ENCODE measurements at regions not wholly inside any gene's neighbourhood (a gene's known extent, or its start where the extent isn't known, plus 50 kb on each side); places are given as distances from the start of the nearest gene placed in this dataset.
"Not testable (repeated sequence)": the region's sequence is repeated elsewhere in the genome, so short reads cannot be mapped to it uniquely, and the experiment has no call there.

DNA sequence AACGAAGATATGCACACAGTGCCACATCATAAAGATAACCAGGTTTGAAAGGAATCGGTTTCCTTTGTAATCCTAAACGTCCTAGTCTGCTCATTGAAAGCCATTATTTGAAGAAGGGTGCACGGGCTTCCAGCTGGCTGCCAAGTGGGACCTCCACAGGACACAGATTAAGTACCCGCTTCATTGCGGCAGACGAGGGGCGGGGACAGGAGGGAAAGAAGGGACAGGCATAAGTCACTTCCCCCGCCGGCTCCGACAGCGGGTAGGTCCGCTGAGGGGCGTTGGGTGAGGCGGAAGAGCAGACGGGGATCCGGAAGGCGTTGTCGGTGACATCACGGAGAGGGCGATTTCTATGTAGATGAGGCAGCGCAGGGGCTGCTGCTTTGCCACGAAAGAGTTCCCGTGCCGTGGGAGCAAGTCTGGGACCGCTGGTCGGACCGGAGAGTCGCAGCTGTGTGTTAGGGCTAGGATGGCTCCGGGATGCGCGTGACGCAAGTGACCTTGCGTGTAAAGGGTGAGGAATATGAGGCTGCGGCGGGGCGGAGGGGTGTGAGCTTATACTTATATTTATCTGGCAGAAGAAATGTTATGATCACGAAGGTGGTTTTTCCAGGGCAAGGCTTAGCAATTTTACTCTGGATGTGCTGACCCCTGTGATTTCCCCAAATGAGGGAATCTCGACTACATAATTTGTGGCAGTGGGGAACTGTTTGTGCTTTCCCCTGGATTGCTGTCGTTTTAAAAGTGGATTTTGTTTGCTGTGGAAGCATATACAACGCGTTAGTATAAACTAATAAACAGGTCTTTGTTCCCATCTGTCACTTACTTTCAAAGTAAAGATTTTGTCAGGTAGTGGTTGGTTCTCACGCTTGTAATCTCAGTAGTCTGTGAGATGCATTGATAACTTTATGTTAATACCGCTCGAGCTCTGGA is 80.7 kb downstream of the PPIAL4G start:
- not testable (repeated sequence) for H3K9me3 Mint-ChIP-seq (ENCODE audit: unreplicated experiment); H3K36me3 Mint-ChIP-seq (ENCODE audit: low read depth, unreplicated experiment); H3K27me3 Mint-ChIP-seq (ENCODE audit: unreplicated experiment); H3K4me1 Mint-ChIP-seq (ENCODE audit: unreplicated experiment)
- Mint-ChIP-seq H3K4me3 (ENCODE audit: unreplicated experiment) (peak overlapping the region; percentile 96), H3K27ac (ENCODE audit: unreplicated experiment) (peak overlapping the region; percentile 97)
- DNase-seq (ENCODE audit: low spot score) = peak; percentile 61

DNA sequence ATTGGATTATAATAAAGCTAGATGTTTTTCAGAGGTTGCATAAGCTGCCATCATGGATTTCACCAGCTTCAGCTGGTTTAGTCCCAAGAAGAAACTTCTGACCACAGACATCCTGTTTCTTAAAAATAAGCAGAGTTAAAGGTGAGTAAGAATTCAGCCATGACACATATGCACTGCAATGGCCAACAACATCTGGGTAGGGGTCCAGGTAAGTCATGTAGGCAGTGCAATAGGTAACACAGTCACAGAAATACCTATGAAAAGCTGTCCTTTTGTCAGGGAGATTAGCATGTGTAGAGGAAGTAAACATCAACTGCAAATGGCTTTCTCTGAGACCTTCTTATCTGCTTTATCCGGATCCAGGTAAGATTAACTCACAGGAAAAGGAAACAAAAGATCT is 85.6 kb downstream of the PPIAL4G start:
- not testable (repeated sequence) for H3K4me3 Mint-ChIP-seq (ENCODE audit: unreplicated experiment); H3K27me3 Mint-ChIP-seq (ENCODE audit: unreplicated experiment); H3K9me3 Mint-ChIP-seq (ENCODE audit: unreplicated experiment); H3K27ac Mint-ChIP-seq (ENCODE audit: unreplicated experiment); H3K36me3 Mint-ChIP-seq (ENCODE audit: low read depth, unreplicated experiment); H3K4me1 Mint-ChIP-seq (ENCODE audit: unreplicated experiment); DNase-seq (ENCODE audit: low spot score)

DNA sequence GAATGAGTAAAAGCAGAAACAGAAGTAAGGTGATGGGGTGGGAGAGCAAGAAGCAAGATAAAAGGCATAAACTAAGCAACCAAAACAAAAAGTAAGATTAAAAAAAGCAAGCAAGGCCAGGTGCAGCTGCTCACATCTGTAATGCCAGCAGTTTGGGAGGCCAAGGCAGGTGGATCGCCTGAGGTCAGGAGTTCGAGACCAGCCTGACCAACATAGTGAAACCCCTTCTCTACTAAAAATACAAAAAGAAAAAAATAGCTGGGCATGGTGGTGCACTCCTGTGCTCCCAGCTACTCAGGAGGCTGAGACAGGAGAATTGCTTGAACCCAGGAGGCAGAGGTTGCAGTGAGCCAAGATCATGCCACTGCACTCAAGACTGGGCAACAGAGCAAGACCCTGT is 90.6 kb downstream of the PPIAL4G start:
- not testable (repeated sequence) for H3K4me3 Mint-ChIP-seq (ENCODE audit: unreplicated experiment); H3K27ac Mint-ChIP-seq (ENCODE audit: unreplicated experiment); H3K36me3 Mint-ChIP-seq (ENCODE audit: low read depth, unreplicated experiment); DNase-seq (ENCODE audit: low spot score); H3K27me3 Mint-ChIP-seq (ENCODE audit: unreplicated experiment); H3K4me1 Mint-ChIP-seq (ENCODE audit: unreplicated experiment); H3K9me3 Mint-ChIP-seq (ENCODE audit: unreplicated experiment)

DNA sequence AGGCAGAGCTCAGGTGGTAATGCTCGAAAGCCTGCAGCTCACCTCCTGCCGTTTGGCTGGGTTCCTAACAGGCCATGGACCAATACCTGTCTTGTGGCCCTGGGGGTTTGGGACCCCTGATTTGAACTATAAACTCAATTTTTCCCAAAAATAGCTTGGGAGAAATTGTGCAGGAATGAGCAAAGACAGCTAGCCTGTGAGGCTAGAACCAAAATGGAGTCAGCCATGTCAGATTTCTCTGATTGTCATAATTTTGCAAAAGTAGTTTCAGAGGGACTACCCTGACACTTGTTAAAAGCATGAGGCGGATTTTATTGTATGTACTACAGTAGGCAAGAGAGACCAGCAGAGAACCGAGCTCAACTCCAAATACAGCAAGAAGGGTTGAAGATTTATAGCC is 91.8 kb downstream of the PPIAL4G start:
- not testable (repeated sequence) for H3K27ac Mint-ChIP-seq (ENCODE audit: unreplicated experiment); H3K36me3 Mint-ChIP-seq (ENCODE audit: low read depth, unreplicated experiment); H3K27me3 Mint-ChIP-seq (ENCODE audit: unreplicated experiment); DNase-seq (ENCODE audit: low spot score); H3K9me3 Mint-ChIP-seq (ENCODE audit: unreplicated experiment); H3K4me3 Mint-ChIP-seq (ENCODE audit: unreplicated experiment)
- peaks cover 13% of the 10 kb centered on the region for H3K4me1 Mint-ChIP-seq (ENCODE audit: unreplicated experiment)

DNA sequence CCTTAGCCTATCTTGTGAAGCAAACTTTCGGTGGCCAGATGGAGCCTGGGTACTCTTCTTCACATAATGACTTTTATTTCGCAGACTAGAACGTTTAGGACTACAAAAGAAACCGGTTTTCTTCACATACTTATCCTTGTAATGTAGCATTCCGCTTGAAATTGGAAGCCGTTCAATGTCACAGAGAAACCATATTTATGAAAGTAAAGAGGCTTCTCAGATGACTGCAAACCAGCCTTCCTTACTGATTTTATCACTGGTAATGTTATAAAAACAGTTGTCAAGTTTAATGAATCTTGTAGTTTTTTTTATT is 94.1 kb downstream of the PPIAL4G start:
- H3K36me3 Mint-ChIP-seq (ENCODE audit: low read depth, unreplicated experiment) = no peaks in the 10 kb centered on the region
- peak overlapping the region; percentile 91 for H3K27ac Mint-ChIP-seq (ENCODE audit: unreplicated experiment)
- DNase-seq (ENCODE audit: low spot score) = no peak
- H3K9me3 Mint-ChIP-seq (ENCODE audit: unreplicated experiment) = no peaks in the 10 kb centered on the region
- TF ChIP-seq, protein P1, sequence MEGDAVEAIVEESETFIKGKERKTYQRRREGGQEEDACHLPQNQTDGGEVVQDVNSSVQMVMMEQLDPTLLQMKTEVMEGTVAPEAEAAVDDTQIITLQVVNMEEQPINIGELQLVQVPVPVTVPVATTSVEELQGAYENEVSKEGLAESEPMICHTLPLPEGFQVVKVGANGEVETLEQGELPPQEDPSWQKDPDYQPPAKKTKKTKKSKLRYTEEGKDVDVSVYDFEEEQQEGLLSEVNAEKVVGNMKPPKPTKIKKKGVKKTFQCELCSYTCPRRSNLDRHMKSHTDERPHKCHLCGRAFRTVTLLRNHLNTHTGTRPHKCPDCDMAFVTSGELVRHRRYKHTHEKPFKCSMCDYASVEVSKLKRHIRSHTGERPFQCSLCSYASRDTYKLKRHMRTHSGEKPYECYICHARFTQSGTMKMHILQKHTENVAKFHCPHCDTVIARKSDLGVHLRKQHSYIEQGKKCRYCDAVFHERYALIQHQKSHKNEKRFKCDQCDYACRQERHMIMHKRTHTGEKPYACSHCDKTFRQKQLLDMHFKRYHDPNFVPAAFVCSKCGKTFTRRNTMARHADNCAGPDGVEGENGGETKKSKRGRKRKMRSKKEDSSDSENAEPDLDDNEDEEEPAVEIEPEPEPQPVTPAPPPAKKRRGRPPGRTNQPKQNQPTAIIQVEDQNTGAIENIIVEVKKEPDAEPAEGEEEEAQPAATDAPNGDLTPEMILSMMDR (IDR thresholded peaks at IDR 0.05; ENCODE audit: unreplicated experiment) = no peak
- peaks cover 35% of the 10 kb centered on the region for H3K4me1 Mint-ChIP-seq (ENCODE audit: unreplicated experiment)
- H3K27me3 Mint-ChIP-seq (ENCODE audit: unreplicated experiment) = peaks cover 10% of the 10 kb centered on the region
- peak overlapping the region; percentile 88 for H3K4me3 Mint-ChIP-seq (ENCODE audit: unreplicated experiment)

DNA sequence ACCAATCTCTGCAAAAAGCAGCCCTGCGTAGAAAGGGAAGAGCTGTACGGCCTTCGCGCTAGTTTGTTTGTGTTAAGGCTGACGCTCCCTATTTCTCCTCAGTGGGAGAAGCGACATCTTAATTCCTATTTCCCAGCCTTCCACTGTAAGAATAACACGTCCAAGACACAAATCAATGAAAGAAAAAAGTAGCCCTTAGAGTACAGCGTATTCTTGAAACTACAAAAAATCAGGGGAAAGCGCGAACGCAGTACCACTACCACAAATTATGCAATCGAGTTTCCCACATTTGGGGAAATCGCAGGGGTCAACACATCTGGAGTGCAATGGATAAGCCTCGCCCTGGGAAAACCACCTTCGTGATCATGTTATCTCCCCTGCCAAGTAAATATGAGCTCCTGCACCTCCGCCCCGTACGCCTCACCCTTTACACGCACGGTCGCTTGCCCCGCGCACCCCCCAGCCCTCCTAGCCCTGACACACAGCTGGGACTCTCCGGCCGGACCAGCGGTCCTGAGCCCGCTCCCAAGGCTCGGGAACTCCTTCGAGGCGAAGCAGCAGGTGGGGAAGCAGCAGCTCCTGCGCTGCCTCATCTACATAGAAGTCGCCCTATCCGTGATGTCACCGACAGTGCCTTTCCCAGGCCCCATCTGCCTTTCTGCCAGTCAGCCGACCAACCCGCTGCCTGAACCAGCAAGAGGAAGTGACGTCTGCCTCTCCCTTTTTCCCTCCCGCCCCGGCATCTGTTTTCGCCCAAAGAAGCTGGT is 94.7 kb downstream of the PPIAL4G start:
- peak overlapping the region; percentile 88 for H3K4me3 Mint-ChIP-seq (ENCODE audit: unreplicated experiment)
- H3K36me3 Mint-ChIP-seq (ENCODE audit: low read depth, unreplicated experiment) = no peaks in the 10 kb centered on the region
- peaks cover 10% of the 10 kb centered on the region for H3K27me3 Mint-ChIP-seq (ENCODE audit: unreplicated experiment)
- H3K9me3 Mint-ChIP-seq (ENCODE audit: unreplicated experiment) = no peaks in the 10 kb centered on the region
- TF ChIP-seq, protein P1 (IDR thresholded peaks at IDR 0.05; ENCODE audit: unreplicated experiment) = no peak
- peaks cover 39% of the 10 kb centered on the region for H3K4me1 Mint-ChIP-seq (ENCODE audit: unreplicated experiment)
- peak overlapping the region; percentile 91 for H3K27ac Mint-ChIP-seq (ENCODE audit: unreplicated experiment)
- peak; percentile 66 for DNase-seq (ENCODE audit: low spot score)

DNA sequence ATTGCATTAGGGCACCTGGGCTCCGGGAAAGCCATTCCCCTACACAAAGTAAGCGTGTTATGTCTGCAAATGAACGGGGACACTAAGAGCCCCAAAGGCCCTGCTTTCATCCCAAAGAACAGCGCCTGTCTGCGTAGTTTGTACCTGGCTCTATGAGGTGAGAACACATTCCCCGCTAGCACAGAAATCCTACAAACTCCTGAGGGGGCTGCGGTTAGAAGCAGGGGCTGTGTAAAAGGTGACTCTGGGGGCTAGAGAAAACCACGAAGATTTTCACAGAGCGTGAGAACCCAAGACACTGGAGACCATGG is 95.2 kb downstream of the PPIAL4G start:
- not testable (repeated sequence) for DNase-seq (ENCODE audit: low spot score); H3K9me3 Mint-ChIP-seq (ENCODE audit: unreplicated experiment); H3K36me3 Mint-ChIP-seq (ENCODE audit: low read depth, unreplicated experiment); H3K27me3 Mint-ChIP-seq (ENCODE audit: unreplicated experiment)
- Mint-ChIP-seq H3K4me1 (ENCODE audit: unreplicated experiment) (peaks cover 44% of the 10 kb centered on the region), H3K27ac (ENCODE audit: unreplicated experiment) (peak overlapping the region; percentile 91), H3K4me3 (ENCODE audit: unreplicated experiment) (peak overlapping the region; percentile 88)

DNA sequence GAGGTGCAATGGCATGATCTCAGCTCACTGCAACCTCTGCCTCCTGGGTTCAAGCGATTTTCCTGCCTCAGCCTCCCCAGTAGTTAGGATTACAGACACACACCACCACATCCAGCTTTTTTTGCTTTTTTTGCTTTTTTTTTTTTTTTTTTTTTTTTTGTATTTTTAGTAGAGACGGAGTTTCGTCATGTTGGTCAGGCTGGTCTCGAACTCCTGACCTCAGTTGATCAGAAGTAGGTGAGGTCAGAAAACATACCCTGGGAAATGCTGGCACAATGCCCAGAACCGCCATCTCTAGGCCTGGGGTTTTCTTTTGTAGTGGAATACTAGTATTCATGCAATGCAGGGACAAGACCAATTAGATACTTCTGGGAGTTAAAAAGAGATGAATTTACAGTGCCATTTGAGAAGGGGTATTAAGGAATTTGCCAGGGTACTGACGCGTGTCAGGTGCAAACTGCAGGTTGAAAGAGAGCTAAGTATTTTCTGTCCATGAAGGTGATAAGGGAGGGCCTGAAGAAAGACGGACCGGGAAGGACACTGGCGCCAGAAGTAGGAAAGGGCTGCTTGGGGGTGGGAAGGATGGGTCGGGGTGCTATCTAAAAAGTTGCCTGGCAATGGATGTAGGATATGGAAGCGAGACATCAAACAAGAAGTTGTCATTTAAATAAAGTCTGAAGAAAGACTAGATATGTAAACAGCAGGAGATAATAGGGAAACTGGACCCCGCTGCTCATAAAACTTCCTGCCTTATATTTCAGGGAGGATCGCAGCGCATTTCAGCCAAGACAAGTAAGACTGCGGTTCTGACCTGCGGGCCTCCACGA is 95.8 kb downstream of the PPIAL4G start:
- H3K4me3 Mint-ChIP-seq (ENCODE audit: unreplicated experiment); H3K27ac Mint-ChIP-seq (ENCODE audit: unreplicated experiment): not testable (repeated sequence)

More for the DNA sequence above, 95.8 kb downstream of the PPIAL4G start:
- not testable (repeated sequence) for H3K27me3 Mint-ChIP-seq (ENCODE audit: unreplicated experiment); H3K9me3 Mint-ChIP-seq (ENCODE audit: unreplicated experiment); DNase-seq (ENCODE audit: low spot score); H3K36me3 Mint-ChIP-seq (ENCODE audit: low read depth, unreplicated experiment)
- H3K4me1 Mint-ChIP-seq (ENCODE audit: unreplicated experiment) = peaks cover 49% of the 10 kb centered on the region
